ENCODE measurements at regions not wholly inside any gene's neighbourhood (a gene's known extent, or its start where the extent isn't known, plus 50 kb on each side); places are given as distances from the start of the nearest gene placed in this dataset.

DNA sequence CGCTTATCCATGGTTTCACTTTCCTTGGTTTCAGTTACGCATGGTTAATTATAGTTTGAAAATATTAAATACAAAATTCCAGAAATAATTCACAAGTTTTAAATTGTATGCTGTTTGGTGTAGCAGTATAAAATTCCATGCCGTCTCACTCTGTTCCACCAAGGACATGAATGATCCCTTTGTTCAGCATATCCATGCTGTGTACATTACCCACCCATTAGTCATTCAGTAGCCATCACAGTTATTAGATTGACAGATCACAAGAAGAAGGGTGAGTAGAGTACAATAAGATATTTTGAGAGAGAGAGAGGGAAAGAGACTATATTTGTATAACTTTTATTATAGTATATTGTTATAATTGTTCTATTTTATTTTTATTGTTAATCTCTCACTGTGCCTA is 535.5 kb downstream of the SQOR start:
- Histone ChIP-seq H2AFZ (ENCODE audit: low read length) (no peak overlapping the region), H3K9me2 (ENCODE audit: insufficient read depth, low read length) (no peaks in the 10 kb centered on the region), H3K4me3 (ENCODE audit: low read depth, low read length, poor library complexity, severe bottlenecking) (no peak overlapping the region), H3K27ac (ENCODE audit: low read depth, low read length, poor library complexity, severe bottlenecking) (no peak overlapping the region), H3K4me1 (ENCODE audit: insufficient read depth, low read length, poor library complexity, severe bottlenecking) (no peaks in the 10 kb centered on the region), H3K9me3 (ENCODE audit: low read length) (0 out of 2 replicates have a peak, but pooled peaks cover 9% of the 10 kb centered on the region), H3K4me2 (ENCODE audit: low read length) (no peak overlapping the region), H3K79me2 (ENCODE audit: insufficient read depth, low read depth, low read length) (no peaks in the 10 kb centered on the region), H3K36me3 (ENCODE audit: insufficient read depth, low read length) (no peaks in the 10 kb centered on the region), H4K20me1 (ENCODE audit: insufficient read depth, low read length) (no peaks in the 10 kb centered on the region)
- no peak for DNase-seq (ENCODE audit: low spot score)
- BruUV-seq (replicated peaks): no TSS peak
- intact Hi-C loops (cut with micrococcal nuclease; ENCODE audit: unreplicated experiment): no loop called here
- ChIA-PET POLR2A (no interaction called here), CTCF (ENCODE audit: unreplicated experiment) (no interaction called here)
- TF ChIP-seq, protein P1, sequence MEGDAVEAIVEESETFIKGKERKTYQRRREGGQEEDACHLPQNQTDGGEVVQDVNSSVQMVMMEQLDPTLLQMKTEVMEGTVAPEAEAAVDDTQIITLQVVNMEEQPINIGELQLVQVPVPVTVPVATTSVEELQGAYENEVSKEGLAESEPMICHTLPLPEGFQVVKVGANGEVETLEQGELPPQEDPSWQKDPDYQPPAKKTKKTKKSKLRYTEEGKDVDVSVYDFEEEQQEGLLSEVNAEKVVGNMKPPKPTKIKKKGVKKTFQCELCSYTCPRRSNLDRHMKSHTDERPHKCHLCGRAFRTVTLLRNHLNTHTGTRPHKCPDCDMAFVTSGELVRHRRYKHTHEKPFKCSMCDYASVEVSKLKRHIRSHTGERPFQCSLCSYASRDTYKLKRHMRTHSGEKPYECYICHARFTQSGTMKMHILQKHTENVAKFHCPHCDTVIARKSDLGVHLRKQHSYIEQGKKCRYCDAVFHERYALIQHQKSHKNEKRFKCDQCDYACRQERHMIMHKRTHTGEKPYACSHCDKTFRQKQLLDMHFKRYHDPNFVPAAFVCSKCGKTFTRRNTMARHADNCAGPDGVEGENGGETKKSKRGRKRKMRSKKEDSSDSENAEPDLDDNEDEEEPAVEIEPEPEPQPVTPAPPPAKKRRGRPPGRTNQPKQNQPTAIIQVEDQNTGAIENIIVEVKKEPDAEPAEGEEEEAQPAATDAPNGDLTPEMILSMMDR (conservative IDR thresholded peaks at IDR 0.05; ENCODE audit: low read length): no peak
- no peak for TF ChIP-seq EZH2phosphoT487 (IDR thresholded peaks at IDR 0.05; ENCODE audit: borderline replicate concordance, low read depth, low read length)

DNA sequence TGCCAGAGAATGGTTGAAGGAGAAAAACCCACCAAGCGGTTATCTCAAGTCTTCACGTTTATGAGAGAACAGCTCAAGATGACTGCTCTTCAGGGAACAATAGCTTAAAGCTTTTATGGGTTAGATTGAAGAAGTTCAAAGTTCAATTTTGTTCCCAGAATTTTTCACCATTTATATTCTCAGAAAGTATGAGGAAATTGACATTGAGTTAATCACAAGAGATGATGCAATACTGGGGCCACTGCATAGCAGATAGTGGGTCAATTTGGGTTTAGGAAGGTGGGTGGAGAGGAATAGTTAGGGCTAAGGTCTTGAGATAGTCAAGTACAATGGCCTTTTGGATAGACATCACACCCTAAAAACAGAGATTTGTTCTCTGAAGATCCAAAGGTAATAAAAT is 539.3 kb downstream of the SQOR start:
- no peaks in the 10 kb centered on the region for H3K9me2 ChIP-seq (ENCODE audit: insufficient read depth, low read length)
- ChIA-PET POLR2A (no interaction called here), CTCF (ENCODE audit: unreplicated experiment) (no interaction called here)
- intact Hi-C loops (cut with micrococcal nuclease; ENCODE audit: unreplicated experiment): no loop called here
- no peak overlapping the region for H3K27ac ChIP-seq (ENCODE audit: low read depth, low read length, poor library complexity, severe bottlenecking)
- TF ChIP-seq EZH2phosphoT487 (IDR thresholded peaks at IDR 0.05; ENCODE audit: borderline replicate concordance, low read depth, low read length): no peak
- TF ChIP-seq, protein P1 (conservative IDR thresholded peaks at IDR 0.05; ENCODE audit: low read length): no peak
- 0 out of 2 replicates have a peak, but pooled peaks cover 9% of the 10 kb centered on the region for H3K9me3 ChIP-seq (ENCODE audit: low read length)
- H3K4me1 ChIP-seq (ENCODE audit: insufficient read depth, low read length, poor library complexity, severe bottlenecking): no peaks in the 10 kb centered on the region
- no peaks in the 10 kb centered on the region for H4K20me1 ChIP-seq (ENCODE audit: insufficient read depth, low read length)
- H3K79me2 ChIP-seq (ENCODE audit: insufficient read depth, low read depth, low read length): no peaks in the 10 kb centered on the region
- no peaks in the 10 kb centered on the region for H3K36me3 ChIP-seq (ENCODE audit: insufficient read depth, low read length)
- DNase-seq (ENCODE audit: low spot score): no peak
- no peak overlapping the region for H3K4me3 ChIP-seq (ENCODE audit: low read depth, low read length, poor library complexity, severe bottlenecking)
- H2AFZ ChIP-seq (ENCODE audit: low read length): no peak overlapping the region
- no TSS peak for BruUV-seq (replicated peaks)
- no peak overlapping the region for H3K4me2 ChIP-seq (ENCODE audit: low read length)

DNA sequence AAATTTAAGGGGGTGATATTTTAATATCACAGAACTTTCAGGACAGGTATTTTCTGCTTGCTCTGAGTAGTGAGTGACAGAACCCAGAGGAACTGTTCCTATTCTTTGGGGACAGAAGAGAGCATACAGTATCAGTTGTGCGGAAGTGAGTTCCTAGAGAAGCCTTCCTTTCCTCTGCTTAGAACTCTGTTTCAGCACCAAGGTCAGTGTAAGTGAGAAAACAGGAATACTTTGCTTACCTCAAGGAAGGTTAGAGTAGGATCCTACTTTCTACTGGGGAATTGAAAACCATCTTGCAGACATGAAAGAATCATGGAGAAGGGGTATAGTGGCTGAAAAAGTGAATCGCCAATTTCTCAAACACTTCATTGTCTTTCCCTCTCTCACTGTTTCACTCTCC is 542.4 kb downstream of the SQOR start:
- H3K9me3 ChIP-seq (ENCODE audit: low read length): no peaks in the 10 kb centered on the region
- no peak for TF ChIP-seq EZH2phosphoT487 (IDR thresholded peaks at IDR 0.05; ENCODE audit: borderline replicate concordance, low read depth, low read length)
- TF ChIP-seq, protein P1 (conservative IDR thresholded peaks at IDR 0.05; ENCODE audit: low read length): no peak
- no peak overlapping the region for H3K4me3 ChIP-seq (ENCODE audit: low read depth, low read length, poor library complexity, severe bottlenecking)
- no peak overlapping the region for H3K27ac ChIP-seq (ENCODE audit: low read depth, low read length, poor library complexity, severe bottlenecking)
- ChIA-PET CTCF (ENCODE audit: unreplicated experiment) (no interaction called here), POLR2A (no interaction called here)
- intact Hi-C loops (cut with micrococcal nuclease; ENCODE audit: unreplicated experiment): no loop called here
- H2AFZ ChIP-seq (ENCODE audit: low read length): no peak overlapping the region
- no peaks in the 10 kb centered on the region for H3K9me2 ChIP-seq (ENCODE audit: insufficient read depth, low read length)
- no peaks in the 10 kb centered on the region for H4K20me1 ChIP-seq (ENCODE audit: insufficient read depth, low read length)
- DNase-seq (ENCODE audit: low spot score): no peak
- no peaks in the 10 kb centered on the region for H3K36me3 ChIP-seq (ENCODE audit: insufficient read depth, low read length)
- no peaks in the 10 kb centered on the region for H3K4me1 ChIP-seq (ENCODE audit: insufficient read depth, low read length, poor library complexity, severe bottlenecking)
- H3K79me2 ChIP-seq (ENCODE audit: insufficient read depth, low read depth, low read length): no peaks in the 10 kb centered on the region
- BruUV-seq (replicated peaks): no TSS peak
- H3K4me2 ChIP-seq (ENCODE audit: low read length): no peak overlapping the region

Measured in OCI-LY7 (cell line).